ENCODE measurements at regions not wholly inside any gene's neighbourhood (a gene's known extent, or its start where the extent isn't known, plus 50 kb on each side); places are given as distances from the start of the nearest gene placed in this dataset.

DNA sequence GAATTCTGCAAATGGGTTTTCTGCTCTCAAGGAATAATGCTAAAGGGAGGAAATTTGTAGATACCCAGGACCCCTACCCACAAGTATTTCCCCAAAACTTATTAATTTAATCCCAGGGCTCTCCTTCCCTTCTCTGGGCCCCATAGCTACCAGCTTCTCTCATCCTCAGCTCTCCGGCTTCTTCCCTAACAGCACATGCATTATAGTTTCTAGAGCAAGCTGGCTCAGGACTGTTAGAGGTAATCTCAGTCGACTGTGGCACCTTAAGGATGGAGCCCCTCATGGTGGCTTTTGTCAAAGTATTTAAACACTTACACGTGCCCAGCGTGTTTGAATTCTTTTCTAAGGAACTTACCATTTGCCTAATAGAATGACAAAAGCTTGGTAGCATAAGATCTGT, 252.5 kb upstream of the GAS1 start:
- TF ChIP-seq CREB1 (CRISPR knock-in tag; IDR thresholded peaks at IDR 0.05; ENCODE audit: low read depth) (no peak), POLR2AphosphoS5 (IDR thresholded peaks at IDR 0.05; ENCODE audit: low read depth) (no peak)
- TF ChIP-seq, protein P1, sequence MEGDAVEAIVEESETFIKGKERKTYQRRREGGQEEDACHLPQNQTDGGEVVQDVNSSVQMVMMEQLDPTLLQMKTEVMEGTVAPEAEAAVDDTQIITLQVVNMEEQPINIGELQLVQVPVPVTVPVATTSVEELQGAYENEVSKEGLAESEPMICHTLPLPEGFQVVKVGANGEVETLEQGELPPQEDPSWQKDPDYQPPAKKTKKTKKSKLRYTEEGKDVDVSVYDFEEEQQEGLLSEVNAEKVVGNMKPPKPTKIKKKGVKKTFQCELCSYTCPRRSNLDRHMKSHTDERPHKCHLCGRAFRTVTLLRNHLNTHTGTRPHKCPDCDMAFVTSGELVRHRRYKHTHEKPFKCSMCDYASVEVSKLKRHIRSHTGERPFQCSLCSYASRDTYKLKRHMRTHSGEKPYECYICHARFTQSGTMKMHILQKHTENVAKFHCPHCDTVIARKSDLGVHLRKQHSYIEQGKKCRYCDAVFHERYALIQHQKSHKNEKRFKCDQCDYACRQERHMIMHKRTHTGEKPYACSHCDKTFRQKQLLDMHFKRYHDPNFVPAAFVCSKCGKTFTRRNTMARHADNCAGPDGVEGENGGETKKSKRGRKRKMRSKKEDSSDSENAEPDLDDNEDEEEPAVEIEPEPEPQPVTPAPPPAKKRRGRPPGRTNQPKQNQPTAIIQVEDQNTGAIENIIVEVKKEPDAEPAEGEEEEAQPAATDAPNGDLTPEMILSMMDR (conservative IDR thresholded peaks at IDR 0.05; ENCODE audit: low read depth in 2 of 2), result no peak
- TF ChIP-seq, protein P2, sequence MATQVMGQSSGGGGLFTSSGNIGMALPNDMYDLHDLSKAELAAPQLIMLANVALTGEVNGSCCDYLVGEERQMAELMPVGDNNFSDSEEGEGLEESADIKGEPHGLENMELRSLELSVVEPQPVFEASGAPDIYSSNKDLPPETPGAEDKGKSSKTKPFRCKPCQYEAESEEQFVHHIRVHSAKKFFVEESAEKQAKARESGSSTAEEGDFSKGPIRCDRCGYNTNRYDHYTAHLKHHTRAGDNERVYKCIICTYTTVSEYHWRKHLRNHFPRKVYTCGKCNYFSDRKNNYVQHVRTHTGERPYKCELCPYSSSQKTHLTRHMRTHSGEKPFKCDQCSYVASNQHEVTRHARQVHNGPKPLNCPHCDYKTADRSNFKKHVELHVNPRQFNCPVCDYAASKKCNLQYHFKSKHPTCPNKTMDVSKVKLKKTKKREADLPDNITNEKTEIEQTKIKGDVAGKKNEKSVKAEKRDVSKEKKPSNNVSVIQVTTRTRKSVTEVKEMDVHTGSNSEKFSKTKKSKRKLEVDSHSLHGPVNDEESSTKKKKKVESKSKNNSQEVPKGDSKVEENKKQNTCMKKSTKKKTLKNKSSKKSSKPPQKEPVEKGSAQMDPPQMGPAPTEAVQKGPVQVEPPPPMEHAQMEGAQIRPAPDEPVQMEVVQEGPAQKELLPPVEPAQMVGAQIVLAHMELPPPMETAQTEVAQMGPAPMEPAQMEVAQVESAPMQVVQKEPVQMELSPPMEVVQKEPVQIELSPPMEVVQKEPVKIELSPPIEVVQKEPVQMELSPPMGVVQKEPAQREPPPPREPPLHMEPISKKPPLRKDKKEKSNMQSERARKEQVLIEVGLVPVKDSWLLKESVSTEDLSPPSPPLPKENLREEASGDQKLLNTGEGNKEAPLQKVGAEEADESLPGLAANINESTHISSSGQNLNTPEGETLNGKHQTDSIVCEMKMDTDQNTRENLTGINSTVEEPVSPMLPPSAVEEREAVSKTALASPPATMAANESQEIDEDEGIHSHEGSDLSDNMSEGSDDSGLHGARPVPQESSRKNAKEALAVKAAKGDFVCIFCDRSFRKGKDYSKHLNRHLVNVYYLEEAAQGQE (IDR thresholded peaks at IDR 0.05; ENCODE audit: unreplicated experiment), result no peak
